ENCODE measurements at regions not wholly inside any gene's neighbourhood (a gene's known extent, or its start where the extent isn't known, plus 50 kb on each side); places are given as distances from the start of the nearest gene placed in this dataset.

DNA sequence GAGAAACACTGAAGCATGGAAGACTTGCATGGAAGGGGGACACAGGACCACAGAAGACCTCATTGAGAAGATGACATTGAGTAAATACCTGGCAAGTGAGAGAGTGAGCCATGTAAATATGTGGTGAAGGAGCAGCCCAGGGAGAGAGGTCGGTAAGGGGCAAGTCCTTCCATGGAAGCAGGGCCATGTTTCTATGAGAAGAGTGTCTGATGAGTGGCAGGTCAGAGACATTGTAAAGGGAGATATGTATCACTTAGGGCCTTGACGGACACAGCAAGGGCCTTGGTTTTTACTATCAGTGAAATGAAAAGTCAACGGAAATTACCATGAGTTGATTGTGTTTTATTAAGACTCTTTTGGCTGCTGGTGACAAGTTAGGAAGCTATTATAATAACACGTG is 336.4 kb downstream of the PLK2 start:
- TF ChIP-seq, protein P1, sequence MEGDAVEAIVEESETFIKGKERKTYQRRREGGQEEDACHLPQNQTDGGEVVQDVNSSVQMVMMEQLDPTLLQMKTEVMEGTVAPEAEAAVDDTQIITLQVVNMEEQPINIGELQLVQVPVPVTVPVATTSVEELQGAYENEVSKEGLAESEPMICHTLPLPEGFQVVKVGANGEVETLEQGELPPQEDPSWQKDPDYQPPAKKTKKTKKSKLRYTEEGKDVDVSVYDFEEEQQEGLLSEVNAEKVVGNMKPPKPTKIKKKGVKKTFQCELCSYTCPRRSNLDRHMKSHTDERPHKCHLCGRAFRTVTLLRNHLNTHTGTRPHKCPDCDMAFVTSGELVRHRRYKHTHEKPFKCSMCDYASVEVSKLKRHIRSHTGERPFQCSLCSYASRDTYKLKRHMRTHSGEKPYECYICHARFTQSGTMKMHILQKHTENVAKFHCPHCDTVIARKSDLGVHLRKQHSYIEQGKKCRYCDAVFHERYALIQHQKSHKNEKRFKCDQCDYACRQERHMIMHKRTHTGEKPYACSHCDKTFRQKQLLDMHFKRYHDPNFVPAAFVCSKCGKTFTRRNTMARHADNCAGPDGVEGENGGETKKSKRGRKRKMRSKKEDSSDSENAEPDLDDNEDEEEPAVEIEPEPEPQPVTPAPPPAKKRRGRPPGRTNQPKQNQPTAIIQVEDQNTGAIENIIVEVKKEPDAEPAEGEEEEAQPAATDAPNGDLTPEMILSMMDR (IDR thresholded peaks at IDR 0.05 in 4 of 5, conservative IDR thresholded peaks at IDR 0.05 in 1 of 5): no peak
- TF ChIP-seq POLR2A (IDR thresholded peaks at IDR 0.05): no peak
